HG02852 (cell line): ENCODE measurements at regions not wholly inside any gene's neighbourhood (a gene's known extent, or its start where the extent isn't known, plus 50 kb on each side); places are given as distances from the start of the nearest gene placed in this dataset.
"Not testable (repeated sequence)": the region's sequence is repeated elsewhere in the genome, so short reads cannot be mapped to it uniquely, and the experiment has no call there.

Source experiments
- ATAC-seq: cut with Tn5 transposase; IDR thresholded peaks from one replicate; pipeline ENCODE4 v1.9.1; 2021; ENCODE audit warnings: mild to moderate bottlenecking, moderate library complexity; ENCODE audit not compliant: unreplicated experiment

- ATAC-seq: no peak
Measured at GRCh38 chr14:71237556-71237955, 330.3 kb downstream of the PCNX1 start.

- no peak for ATAC-seq
Measured at GRCh38 chr14:71238835-71239234, 331.6 kb downstream of the PCNX1 start.

GRCh38 chr14:71240171-71240570 is 332.9 kb downstream of the PCNX1 start:
- no peak for ATAC-seq

GRCh38 chr14:71240866-71241520 is 333.7 kb downstream of the PCNX1 start:
- ATAC-seq: no peak

- no peak for ATAC-seq
Measured at GRCh38 chr14:71242237-71242748, 335.0 kb downstream of the PCNX1 start.

- ATAC-seq: no peak
Measured at GRCh38 chr14:71243697-71244096, 336.4 kb downstream of the PCNX1 start.

- ATAC-seq: no peak
Measured at GRCh38 chr14:71244341-71244740, 337.1 kb downstream of the PCNX1 start.

GRCh38 chr14:71245659-71246361 is 338.6 kb downstream of the PCNX1 start:
- ATAC-seq: no peak

- ATAC-seq: no peak
Measured at GRCh38 chr14:71246539-71246938, 339.3 kb downstream of the PCNX1 start.

GRCh38 chr14:71247106-71247505 is 339.8 kb downstream of the PCNX1 start:
- no peak for ATAC-seq

- ATAC-seq: no peak
Measured at GRCh38 chr14:71248194-71248593, 340.9 kb downstream of the PCNX1 start.

- ATAC-seq: no peak
Measured at GRCh38 chr14:71250347-71250746, 343.1 kb downstream of the PCNX1 start.

GRCh38 chr14:71250791-71251190 is 343.5 kb downstream of the PCNX1 start:
- ATAC-seq: no peak

GRCh38 chr14:71254091-71254719 is 346.9 kb downstream of the PCNX1 start:
- ATAC-seq: not testable (repeated sequence)

- ATAC-seq: no peak
Measured at GRCh38 chr14:71261206-71261605, 353.9 kb downstream of the PCNX1 start.

GRCh38 chr14:71262441-71262840 is 355.2 kb downstream of the PCNX1 start:
- ATAC-seq: no peak

- no peak for ATAC-seq
Measured at GRCh38 chr14:71264260-71264659, 357.0 kb downstream of the PCNX1 start.

- peak; percentile 48 for ATAC-seq
Measured at GRCh38 chr14:71267007-71267513, 359.8 kb downstream of the PCNX1 start.

GRCh38 chr14:71267691-71268090 is 360.4 kb downstream of the PCNX1 start:
- no peak for ATAC-seq

- ATAC-seq: no peak
Measured at GRCh38 chr14:71270111-71270510, 362.9 kb downstream of the PCNX1 start.

GRCh38 chr14:71271166-71271945 is 364.1 kb downstream of the PCNX1 start:
- ATAC-seq: no peak
